GM18505 (cell line): ENCODE measurements at regions not wholly inside any gene's neighbourhood (a gene's known extent, or its start where the extent isn't known, plus 50 kb on each side); places are given as distances from the start of the nearest gene placed in this dataset.
A peak's percentile ranks its signal among the peaks of the same experiment; 100 is the strongest.

Source experiments
- ATAC-seq: cut with Tn5 transposase; IDR thresholded peaks from one replicate; pipeline ENCODE4 v1.9.1; 2021; ENCODE audit not compliant: unreplicated experiment
- POLR2A ChIP-seq: IDR thresholded peaks from 4 replicates; pipeline ENCODE4 v1.6.1; 2011; ENCODE audit warnings: borderline replicate concordance; ENCODE audit not compliant: insufficient read depth, insufficient read length; ENCODE audit errors: extremely low read depth

DNA sequence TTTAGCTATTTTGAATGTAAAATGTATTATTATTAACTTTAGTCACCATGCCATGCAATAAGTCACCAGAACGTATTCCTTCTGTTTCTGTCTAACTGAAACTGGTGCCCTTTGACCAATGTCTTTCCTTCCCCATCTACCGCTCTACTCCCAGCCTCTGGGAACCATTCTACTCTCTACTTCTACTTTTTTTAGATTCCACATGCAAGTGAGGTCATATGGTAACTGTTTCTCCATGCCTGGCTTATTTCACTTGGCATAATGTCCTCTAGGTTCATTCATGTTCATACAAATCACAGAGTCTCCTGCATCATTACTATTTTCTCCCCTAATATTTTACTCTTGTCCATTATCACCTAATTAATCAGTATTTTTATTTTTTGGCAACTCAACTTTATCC lies 160.1 kb downstream of the TMX1 start:
- no peak for TF ChIP-seq POLR2A
- ATAC-seq, result no peak

DNA sequence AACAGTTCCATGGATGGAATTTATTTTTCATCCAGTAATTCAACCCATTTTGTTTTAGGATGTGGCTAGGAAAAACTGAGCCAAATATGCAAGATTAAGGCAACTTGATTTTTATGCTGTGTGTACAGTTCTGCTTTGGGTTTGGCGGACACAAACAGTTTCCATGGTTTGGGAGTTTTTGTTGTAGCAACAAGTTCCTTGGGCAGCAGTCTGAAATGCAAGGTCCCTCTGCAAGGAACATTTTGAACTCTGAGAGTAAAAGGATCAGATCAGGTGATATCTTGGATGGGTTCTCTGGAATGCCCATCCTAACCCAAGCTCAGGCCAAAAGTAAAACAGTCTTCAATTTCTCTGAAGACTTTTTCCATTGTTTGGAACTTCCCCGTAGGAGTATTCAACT lies 161.2 kb downstream of the TMX1 start:
- TF ChIP-seq POLR2A, result no peak
- no peak for ATAC-seq

DNA sequence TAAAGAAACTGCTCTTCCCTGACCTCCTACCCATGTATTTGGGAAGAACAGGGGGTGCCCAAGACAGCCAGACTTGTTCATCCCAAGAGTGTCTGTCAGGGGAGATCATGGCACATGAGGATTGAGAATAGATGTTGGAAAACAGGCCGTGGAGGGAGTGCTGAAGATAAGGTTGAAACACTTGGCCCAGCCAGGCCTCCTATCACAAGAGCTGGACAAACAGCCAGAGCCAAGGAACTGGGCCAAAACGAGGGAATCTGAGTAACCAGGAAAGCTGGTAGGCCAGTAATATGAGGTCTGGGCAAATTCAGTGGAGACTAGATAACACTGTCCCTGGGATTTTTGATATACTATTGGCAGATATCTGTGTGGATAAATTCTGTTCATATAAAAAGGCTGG lies 161.7 kb downstream of the TMX1 start:
- TF ChIP-seq POLR2A, result no peak
- no peak for ATAC-seq

DNA sequence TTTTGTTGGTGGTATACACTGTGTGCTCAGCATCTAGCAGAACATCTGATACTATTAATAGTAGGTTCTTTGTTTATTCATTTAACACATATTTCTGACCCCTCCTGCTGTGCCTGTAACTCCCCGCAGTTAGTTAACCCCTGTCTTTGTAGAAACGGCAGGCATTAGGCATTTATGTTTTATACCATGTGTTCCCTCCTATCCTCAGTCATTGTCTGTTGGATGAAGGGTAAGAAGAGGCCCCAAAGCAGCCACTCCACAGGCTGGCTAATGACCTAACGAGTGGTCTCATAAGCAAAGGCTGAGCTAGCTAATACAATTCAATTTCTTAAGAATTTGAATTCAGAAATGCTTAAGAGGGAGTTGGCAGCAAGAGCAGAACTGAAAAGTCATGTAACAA lies 170.8 kb downstream of the TMX1 start:
- TF ChIP-seq POLR2A, result no peak
- no peak for ATAC-seq

DNA sequence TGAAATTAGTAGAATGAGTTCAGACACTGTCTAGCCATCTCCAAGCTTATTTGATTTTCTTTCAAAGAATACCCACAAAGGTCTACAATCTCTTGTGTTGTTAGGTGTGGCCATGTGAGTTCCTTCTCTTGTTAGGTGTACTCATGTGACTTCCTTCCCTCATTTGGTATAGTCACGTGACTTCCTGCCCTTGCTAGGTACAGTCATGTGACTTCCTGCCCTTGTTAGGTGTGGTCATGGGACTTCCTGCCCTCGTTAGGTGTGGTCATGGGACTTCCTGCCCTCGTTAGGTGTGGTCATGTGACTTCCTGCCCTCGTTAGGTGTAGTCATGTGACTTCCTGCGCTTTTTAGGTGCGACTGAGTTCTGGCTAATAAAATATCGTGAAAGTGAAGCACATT lies 179.6 kb downstream of the TMX1 start:
- no peak for ATAC-seq
- no peak for TF ChIP-seq POLR2A

DNA sequence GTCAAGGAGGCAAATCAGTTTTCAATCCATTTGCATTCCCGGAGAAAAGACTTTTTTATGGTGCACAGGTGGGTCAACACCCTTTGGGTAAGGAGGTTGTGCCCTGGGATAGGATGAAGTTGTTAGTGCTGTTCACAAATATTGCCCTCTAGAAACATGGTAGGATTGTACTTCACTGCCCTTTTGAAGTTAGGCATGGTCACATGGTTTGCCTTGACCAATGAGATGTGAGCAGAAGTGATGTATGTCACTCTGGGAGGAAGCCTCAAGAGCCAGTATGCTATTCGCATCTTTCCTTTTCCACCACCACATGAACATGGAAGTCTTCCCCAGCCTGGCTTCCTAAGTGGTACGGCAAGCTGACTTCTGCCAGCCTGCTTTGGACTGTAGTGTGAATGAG lies 182.7 kb downstream of the TMX1 start:
- TF ChIP-seq POLR2A, result no peak
- no peak for ATAC-seq

DNA sequence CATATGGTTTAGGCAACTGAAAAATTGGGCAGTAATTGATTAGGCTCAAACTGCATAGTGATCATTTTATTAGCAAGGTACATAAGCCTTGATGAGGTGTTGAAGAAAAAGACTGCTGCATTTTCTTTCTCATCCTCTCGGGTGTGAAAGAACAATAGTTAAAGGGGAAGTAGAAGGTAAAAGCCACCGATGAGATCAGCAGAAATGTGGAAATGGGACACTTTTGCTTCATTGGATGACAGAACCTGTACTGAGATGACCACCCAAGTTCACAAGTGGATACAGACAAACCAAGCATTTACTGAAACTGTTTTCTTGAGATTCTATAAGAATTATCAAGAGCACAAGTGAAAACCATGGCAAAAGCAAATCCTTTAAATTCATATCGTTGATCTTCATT lies 184.0 kb downstream of the TMX1 start:
- no peak for TF ChIP-seq POLR2A
- ATAC-seq, result no peak

DNA sequence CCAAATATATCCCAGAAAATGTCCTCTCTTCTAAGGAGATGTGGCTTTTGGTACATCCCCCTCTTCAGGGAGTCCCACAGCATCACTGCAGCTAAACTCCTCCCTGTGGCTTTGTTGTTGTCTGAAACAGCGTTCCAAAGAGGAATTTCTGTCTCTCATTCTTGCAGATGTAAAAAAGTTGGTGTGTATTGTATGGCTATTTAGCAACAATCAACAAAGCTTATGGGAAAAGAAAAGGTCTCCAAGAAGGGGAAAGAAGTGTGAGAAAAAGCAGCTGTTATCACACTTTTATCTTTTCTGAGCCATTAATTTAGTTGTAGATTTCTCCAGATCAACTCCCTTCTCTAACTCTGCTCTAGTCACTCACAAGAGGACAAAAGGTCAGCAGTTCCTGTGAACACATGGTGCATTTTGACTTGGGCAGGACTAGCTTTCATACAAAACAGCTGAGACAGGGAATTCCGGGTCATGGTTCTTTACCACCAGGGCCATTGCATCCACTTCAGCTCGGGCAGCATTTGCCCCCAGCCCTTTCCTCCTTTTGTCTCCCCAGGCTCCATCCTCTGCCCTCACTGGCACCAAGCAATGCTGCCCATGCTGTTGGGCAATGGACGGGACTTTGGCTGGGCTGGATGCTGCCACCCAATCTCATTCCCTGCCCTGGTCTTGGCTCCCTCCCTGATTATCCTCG lies 184.7 kb downstream of the TMX1 start:
- TF ChIP-seq POLR2A, result no peak
- ATAC-seq, result no peak

DNA sequence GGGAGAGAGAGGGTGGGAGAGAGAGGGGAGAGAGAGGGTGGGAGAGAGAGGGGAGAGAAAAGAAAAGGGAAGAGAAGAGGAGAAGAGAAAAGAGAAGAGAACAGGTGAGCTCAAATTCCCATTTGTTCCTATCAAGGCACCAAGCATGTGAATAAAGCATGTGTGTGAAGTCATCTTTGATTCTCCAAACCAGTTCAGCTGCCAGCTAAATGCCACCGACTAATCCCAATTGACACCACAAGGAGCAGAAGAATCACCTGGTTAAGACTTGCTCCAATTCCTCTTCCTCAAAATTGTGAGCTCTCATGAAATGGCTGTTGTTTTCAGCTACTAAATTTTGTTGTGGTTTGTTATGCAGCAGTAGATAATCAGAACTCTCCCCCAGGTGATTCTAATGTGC lies 188.9 kb downstream of the TMX1 start:
- no peak for ATAC-seq
- no peak for TF ChIP-seq POLR2A

DNA sequence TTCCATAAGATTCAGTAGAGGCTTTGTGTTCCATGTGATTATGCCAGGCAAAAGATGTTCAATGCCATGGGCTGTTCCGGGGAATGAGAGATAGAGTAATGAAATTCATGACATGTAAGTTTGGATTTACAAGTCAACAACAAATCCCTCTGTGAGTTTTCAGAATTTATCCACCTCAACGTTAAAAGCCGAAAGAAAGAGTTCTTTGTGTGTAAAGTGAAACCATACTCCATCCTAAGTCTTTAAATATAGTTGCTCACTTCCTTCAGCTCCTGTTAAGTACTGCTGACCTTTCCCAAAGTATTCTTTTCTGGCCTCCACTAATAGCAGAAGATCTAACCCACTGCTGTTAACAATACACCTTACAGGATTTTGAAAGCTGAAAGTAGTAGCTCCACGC lies 190.0 kb downstream of the TMX1 start:
- no peak for ATAC-seq
- TF ChIP-seq POLR2A, result no peak

DNA sequence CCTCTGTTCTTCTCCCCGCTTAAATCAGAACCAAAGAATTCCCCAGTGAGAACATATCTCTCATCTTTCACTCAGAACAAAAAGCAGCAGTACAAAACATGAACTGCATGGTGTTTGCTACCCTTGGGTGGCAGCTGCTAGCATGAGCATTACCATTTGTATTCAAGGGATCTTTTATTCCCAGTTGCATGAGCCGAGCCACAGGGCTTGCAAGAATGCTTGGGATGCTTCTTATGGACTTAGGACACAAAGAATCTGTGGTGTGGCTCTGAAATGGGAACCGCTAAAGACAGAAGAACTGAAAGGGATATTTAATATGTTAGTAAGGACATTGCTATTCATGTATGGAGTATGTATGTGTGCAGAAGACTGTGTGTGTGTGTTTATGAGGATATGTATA lies 190.6 kb downstream of the TMX1 start:
- no peak for TF ChIP-seq POLR2A
- peak; percentile 13 for ATAC-seq

DNA sequence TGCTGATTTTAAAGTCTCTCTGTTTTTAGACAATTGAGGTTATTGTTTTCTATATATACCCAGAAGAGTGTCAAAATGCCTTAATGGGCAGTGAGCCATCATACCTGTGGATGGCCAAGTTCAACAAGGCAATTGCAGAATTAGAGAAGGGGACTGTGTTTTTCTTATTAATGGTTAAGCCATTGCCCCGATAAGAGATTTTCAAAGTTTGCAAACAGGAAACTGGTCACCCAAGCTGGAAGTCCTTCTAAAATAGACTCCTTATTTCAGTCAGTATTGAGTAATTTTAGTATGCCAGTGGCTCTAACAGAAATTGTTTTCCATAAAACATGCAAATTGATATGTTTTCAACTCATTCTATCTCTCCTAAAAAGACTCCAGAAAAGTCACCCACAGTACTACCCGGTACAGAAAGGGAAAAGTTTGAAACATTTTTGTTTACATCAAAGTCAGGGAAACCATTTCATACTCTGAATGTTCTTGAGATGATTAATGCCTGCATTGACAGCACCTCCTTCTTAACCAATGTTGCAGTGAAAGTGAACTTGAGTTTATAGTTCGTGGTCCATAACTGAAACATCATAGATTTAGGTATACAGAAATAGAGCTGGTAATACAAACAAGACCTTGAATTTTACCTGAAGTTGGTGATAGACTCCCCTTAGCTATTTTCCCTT lies 191.1 kb downstream of the TMX1 start:
- peak; percentile 39 for ATAC-seq
- TF ChIP-seq POLR2A, result no peak

DNA sequence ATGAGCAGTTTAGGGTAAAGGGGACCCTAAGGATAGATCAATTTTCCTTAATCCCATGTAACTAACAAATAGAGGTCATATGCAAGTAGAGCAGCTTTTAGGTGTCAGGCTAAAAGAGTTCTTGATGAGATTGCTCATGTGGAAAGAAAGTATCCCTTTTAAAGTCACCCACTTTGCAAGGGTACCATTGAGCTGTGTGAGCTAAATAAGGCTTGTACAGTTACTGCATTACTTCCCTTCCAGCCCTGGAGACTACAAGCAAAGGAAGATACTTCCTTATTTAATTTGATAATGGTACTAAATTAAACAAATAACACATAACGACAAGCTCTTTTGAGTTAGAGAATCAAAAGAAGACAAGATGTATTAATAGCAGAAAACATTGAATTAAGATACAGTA lies 191.7 kb downstream of the TMX1 start:
- no peak for ATAC-seq
- no peak for TF ChIP-seq POLR2A

DNA sequence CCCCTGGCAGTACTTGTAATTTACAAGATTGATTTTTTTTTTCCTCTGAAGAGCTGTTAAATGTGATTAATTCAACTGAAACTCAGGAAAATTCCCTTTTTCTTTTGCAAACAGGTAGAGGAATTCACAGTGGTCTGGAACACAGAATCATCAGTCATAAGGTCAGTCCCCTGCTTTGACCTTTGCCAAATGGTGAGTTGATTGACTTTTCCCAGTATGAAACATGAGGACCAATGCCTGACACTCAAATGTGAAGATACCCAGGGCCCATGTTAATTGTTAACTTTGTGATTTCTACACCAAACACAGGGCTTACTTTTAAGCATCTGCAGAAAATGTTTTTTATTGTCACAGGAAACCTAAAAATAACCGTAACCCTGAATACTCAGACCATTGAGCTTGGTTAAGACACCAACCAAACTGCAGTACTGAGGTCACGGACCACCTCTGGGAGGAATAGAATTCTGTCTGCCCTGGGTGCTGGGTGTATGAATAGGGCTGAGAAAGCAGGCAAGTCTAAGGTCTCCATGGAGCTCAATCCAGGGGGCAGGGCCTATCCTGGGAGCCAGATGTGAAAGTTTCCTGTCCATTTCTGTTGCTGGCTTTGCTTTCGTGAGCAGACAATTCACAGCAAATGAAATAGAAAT lies 192.4 kb downstream of the TMX1 start:
- ATAC-seq, result no peak
- no peak for TF ChIP-seq POLR2A
